ENCODE measurements at regions not wholly inside any gene's neighbourhood (a gene's known extent, or its start where the extent isn't known, plus 50 kb on each side); places are given as distances from the start of the nearest gene placed in this dataset.
A peak's percentile ranks its signal among the peaks of the same experiment; 100 is the strongest.
"Not testable (repeated sequence)": the region's sequence is repeated elsewhere in the genome, so short reads cannot be mapped to it uniquely, and the experiment has no call there.

GRCh38 chr21:21963911-21964310 is 965.7 kb downstream of the NCAM2 start:
- intact Hi-C loops (cut with DNase I, micrococcal nuclease), result no loop called here
- DNase-seq (no peak), ATAC-seq (no peak)

DNA sequence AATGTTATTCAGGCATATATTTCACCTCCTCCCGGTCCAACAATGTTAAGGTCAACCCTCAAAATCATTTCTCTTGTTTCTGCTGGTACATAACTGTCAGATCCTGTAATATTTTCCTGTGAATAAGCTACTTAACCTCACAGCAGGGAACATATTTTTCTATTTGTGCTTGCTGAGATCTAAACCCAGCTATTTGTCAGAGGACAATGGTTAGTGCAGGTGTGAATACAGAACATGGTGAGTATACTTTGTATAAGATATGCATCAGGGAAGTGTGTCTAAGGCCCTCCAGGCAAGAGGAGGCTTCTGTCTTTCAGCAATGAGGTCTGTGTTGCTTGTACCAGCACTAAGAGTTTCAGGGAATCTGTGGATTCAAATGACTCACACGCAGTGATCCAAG is 970.6 kb downstream of the NCAM2 start:
- ATAC-seq, result no peak
- DNase-seq, result no peak
- intact Hi-C loops (cut with DNase I, micrococcal nuclease), result no loop called here

- intact Hi-C loops (cut with DNase I, micrococcal nuclease), result no loop called here
- ATAC-seq, result no peak
- DNase-seq, result no peak
Observed at GRCh38 chr21:21969211-21969610, 971.0 kb downstream of the NCAM2 start.

DNA sequence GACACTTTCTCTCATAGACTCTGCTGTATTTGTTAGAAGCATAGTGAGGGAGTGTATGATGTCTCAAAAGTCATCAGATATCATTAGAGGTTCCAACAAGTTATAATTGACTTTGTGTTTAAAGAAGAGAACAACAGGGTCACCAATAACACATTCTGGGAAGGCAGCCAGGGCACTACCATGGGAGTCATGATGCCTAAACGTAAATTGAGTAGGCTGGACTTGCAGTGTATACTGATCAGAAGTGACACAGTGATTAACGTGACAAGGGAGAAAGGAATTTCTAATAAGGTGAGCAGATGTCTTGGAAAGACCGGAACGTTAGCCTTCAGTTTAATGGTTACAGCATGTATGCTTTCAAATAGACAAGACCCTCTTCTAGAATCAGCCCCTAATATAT is 973.2 kb downstream of the NCAM2 start:
- DNase-seq, result no peak

DNA sequence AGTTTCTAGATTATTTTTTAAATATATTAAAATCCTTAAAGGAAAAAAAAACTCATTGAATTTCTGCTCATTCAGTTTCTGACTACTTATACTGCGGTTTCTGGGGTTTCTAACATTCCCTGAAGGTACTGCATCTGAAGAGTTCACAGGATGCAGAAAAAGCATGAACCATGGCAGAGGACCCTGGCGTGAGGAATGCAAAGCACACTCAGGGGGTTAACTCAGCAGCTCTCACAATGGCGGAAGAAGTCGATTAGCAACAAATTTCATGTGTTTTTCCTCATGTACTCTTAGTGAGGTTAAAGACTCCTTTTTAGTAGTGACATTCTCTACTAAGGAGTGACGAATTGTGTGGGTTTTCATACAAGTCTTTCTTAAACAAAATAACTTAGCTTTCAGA is 975.6 kb downstream of the NCAM2 start:
- DNase-seq, result no peak
- ATAC-seq, result no peak
- intact Hi-C loops (cut with DNase I, micrococcal nuclease), result no loop called here

More for the DNA sequence above, 973.2 kb downstream of the NCAM2 start:
- intact Hi-C loops (cut with DNase I, micrococcal nuclease), result no loop called here
- ATAC-seq, result no peak

GRCh38 chr21:21996891-21997290 is 998.7 kb downstream of the NCAM2 start:
- DNase-seq, result no peak
- intact Hi-C loops (cut with DNase I, micrococcal nuclease), result no loop called here
- no peak for ATAC-seq

DNA sequence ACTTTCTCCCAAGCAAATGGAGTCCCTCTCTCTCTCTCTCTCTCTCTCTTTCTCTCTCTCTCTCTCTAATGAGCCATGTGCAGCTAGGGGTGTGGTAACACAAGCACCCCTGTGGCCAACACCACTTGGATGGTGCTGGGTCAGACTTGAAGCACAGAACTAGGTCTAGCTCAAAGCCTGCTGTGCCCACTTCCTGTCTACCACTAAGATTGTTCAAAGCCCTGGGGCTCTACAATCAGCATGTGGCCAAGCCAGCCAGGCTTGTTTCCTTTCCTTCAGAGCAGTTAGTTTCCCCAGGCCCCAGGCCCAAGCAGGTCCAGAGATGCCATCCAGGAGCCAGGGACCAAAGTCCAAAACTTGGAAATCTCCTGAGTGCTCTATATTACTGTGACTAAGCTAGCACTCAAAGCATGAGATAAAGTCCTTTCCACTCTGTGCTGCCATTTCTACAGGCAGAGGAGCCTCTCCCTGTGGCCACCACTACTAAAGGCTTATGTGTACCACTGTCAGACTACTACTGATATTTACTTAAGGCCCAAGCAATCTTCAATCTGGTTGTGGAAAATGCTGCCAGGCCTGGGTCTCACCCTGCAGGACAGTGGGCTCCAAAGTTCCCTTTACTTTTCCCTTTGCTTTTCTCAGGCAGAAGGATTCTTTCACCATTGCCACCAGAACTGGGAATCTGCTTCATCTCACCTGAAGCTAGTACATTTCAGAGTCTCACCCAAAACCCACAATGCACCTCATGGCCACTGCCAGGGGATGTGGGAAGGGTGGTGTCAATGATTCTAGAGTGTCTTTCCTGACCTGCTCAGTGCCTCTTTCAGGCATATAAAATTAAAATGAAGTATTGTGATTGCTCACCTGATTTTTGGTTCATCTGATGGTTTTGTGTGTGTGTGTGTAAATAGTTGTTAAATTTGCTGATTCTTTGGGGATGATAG is 999.5 kb downstream of the NCAM2 start:
- ATAC-seq, result peak; percentile 38
- intact Hi-C loops (cut with DNase I, micrococcal nuclease), result no loop called here
- no peak for DNase-seq

GRCh38 chr21:22019766-22020165 is 1021.6 kb downstream of the NCAM2 start:
- no peak for ATAC-seq

DNA sequence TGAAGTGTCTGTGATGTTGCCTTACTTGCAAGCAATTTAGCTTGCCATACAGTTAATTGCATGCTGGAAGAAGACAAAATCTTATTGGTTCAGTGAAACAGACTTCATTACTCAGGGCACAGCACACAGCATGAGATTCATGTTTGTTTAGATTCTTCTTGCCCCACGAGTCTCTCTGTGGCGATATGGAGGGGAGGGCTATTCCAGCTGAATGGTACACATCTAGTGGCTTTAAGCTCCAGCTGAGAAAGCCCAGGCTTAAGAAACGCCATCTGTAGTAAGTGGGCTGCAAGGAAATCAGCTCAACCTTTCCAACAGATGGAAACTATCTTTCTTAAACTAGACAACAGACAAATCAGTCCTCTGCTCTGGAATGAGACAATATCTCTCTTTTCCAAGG is 1022.0 kb downstream of the NCAM2 start:
- ATAC-seq (no peak), DNase-seq (no peak)
- intact Hi-C loops (cut with DNase I, micrococcal nuclease), result no loop called here

More at GRCh38 chr21:22019766-22020165, 1021.6 kb downstream of the NCAM2 start:
- DNase-seq, result no peak
- intact Hi-C loops (cut with DNase I, micrococcal nuclease), result no loop called here

GRCh38 chr21:22023896-22024295 is 1025.7 kb downstream of the NCAM2 start:
- peak; percentile 32 for ATAC-seq
- intact Hi-C loops (cut with DNase I, micrococcal nuclease); DNase-seq: not testable (repeated sequence)

- intact Hi-C loops (cut with DNase I, micrococcal nuclease), result no loop called here
- no peak for DNase-seq
- no peak for ATAC-seq
Observed at GRCh38 chr21:22044431-22044830, 1046.2 kb downstream of the NCAM2 start.

- DNase-seq (no peak), ATAC-seq (no peak)
- intact Hi-C loops (cut with DNase I, micrococcal nuclease), result no loop called here
Observed at GRCh38 chr21:22046576-22046975, 1048.4 kb downstream of the NCAM2 start.

DNA sequence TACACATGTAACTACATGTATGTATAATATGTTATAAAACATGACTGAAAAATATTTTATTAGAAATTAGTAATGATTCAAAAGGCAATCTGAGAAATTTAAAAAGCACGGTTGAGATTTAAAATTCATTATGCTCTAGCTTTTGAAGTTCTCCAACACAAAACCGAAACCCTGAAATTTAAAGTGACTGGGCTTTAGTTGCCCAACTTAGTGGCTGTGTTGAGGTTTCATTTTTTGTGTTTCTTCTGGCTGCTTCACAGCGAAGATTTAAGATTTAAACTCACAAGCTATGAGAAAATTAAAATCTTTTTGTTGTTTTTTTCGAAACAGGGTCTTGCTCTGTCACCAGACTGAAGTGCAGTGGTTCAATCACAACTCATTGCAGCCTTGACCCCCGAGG is 1058.7 kb downstream of the NCAM2 start:
- intact Hi-C loops (cut with DNase I, micrococcal nuclease), result no loop called here
- DNase-seq (no peak), ATAC-seq (no peak)

GRCh38 chr21:22062472-22063139 is 1064.4 kb downstream of the NCAM2 start:
- ATAC-seq (peak; percentile 90), DNase-seq (no peak)
- intact Hi-C loops (cut with DNase I, micrococcal nuclease), result no loop called here

GRCh38 chr21:22063140-22063539 is 1064.9 kb downstream of the NCAM2 start:
- DNase-seq (no peak), ATAC-seq (peak; percentile 68)
- intact Hi-C loops (cut with DNase I, micrococcal nuclease), result no loop called here

GRCh38 chr21:22076471-22076870 is 1078.3 kb downstream of the NCAM2 start:
- no peak for ATAC-seq
- intact Hi-C loops (cut with DNase I, micrococcal nuclease), result no loop called here
- no peak for DNase-seq

GRCh38 chr21:22083899-22084298 is 1085.7 kb downstream of the NCAM2 start:
- intact Hi-C loops (cut with DNase I, micrococcal nuclease), result no loop called here
- DNase-seq (no peak), ATAC-seq (no peak)

DNA sequence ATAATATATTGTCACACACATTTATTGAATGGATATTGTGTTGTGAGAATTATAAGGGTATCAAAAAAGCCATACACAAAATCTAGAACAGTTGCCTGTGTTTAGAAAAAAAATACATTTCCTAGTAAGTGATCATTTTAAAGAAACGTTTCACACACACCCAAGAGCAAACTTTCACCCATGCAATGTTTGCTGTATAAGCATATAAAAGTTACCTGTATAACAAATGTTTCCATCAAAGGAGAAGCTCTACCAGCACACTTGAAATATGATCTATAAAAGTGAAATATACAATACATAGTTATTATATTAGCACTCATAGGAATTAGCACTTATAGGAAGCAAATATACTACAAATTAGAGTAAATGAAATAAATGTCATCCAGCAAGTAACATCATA is 1098.1 kb downstream of the NCAM2 start:
- intact Hi-C loops (cut with DNase I, micrococcal nuclease), result no loop called here
- ATAC-seq (peak; percentile 74), DNase-seq (no peak)

- no peak for ATAC-seq
- DNase-seq, result no peak
Observed at GRCh38 chr21:22106720-22107410, 1108.7 kb downstream of the NCAM2 start.

GRCh38 chr21:22115746-22116145 is 1117.5 kb downstream of the NCAM2 start:
- DNase-seq (no peak), ATAC-seq (no peak)
- intact Hi-C loops (cut with DNase I, micrococcal nuclease), result no loop called here

More at GRCh38 chr21:22106720-22107410, 1108.7 kb downstream of the NCAM2 start:
- intact Hi-C loops (cut with DNase I, micrococcal nuclease), result no loop called here

Data from left colon (tissue), 2 donors.